ENCODE measurements at regions not wholly inside any gene's neighbourhood (a gene's known extent, or its start where the extent isn't known, plus 50 kb on each side); places are given as distances from the start of the nearest gene placed in this dataset.

DNA sequence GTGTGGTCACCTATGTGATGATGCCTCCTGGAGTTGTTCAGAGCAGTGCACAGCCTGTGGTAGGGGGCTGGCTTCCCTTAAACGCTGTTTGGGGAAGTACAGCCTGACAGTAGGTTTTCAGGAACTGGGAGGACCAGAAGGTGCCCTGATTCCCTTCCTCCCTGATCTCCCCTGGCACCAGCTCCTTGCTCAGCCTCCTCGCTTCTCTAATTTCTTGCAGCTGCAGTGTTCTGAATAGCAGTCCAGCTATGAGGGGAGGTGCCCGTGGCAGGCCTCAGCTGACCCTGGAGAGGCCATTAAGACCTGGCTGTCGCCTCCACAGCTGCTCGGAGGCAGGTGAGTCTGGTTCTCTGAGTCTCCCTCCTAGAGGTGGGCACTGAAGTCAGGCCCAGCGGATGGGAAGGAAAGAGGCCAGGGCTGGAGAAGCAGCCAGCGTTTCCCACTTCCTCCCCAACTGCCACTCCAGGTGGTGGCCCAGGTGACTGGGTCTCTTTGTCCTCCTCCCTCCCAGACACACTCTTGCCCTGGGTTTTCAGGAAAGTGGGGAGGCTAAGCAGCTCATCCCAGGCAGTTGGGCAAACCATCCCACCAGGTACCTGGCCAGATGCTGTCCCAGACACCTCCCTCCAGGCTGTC lies 52.0 kb upstream of the RPL11 start:
- DNase-seq (ENCODE audit: low spot score): no peak
- intact Hi-C loops (cut with DNase I): loop anchor here (5.0 kb wide), 1 partner anchor 142 kb away; no protein-coding TSS in a partner anchor

DNA sequence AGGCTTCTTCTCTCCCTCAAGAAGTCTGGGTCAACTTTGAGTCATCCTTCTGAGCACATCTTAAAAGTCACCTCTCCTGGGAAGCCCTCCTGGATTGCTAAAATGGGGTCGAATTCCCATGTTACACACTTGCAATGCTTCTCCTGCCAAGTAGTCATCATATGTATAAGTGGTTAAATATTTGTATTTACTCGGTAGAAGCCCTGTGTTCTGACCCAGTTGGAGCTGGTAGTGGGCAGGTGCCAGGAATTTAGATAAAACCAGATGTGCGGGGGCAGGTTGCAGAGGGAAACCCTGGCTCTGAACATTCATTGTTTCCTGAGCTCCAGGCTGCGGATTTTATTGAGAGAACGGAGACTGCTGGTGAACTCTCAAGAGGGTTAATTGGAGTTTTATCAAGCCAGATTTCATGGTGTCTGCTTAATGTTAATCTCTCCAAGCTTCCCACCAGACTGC lies 52.8 kb upstream of the RPL11 start:
- intact Hi-C loops (cut with DNase I): loop anchor here (5.0 kb wide), 1 partner anchor 142 kb away; no protein-coding TSS in a partner anchor
- no peak for DNase-seq (ENCODE audit: low spot score)

DNA sequence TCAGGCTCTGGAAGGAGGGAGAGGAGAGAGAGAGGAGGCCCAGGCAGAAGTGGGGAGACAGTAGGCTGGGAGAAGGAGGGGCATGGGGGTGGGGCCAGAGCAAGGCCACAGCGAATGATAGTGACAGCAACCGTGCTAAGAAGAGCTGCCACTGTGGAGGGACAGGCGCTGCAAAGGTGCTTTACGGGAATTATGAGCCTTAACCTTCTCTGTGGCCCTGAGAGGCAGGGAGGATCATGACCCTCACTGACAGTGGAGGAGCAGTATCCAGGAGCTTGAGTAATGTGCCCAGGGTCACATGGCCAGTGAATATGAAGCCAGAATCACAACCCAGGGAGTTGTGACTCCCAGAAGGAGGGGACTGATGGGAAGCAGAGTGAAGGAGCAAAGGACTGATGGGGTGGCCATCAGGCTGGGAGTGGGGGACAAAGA lies 53.4 kb upstream of the RPL11 start:
- DNase-seq (ENCODE audit: low spot score): no peak
- intact Hi-C loops (cut with DNase I): loop anchor here (5.0 kb wide), 1 partner anchor 141 kb away; no protein-coding TSS in a partner anchor

DNA sequence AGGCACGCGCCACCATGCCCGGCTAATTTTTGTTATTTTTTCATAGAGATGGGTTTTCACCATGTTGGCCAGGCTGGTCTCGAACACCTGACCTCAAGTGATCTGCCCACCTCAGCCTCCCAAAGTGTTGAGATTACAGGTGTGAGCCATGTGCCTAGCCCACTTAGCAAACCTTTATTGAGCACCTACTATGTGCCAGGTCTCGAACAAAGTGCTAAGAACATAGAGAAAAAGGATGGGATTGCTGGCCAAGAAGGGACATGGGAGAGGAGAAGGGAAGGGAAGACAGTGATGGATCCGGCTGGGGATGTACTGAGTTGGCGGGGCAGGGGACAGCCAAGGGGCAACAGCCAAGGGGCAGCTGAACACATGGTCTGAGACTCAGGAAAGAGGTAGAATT lies 55.6 kb upstream of the RPL11 start:
- DNase-seq (ENCODE audit: low spot score): no peak
- intact Hi-C loops (cut with DNase I): loop anchor here (5.0 kb wide), 1 partner anchor 139 kb away; no protein-coding TSS in a partner anchor

DNA sequence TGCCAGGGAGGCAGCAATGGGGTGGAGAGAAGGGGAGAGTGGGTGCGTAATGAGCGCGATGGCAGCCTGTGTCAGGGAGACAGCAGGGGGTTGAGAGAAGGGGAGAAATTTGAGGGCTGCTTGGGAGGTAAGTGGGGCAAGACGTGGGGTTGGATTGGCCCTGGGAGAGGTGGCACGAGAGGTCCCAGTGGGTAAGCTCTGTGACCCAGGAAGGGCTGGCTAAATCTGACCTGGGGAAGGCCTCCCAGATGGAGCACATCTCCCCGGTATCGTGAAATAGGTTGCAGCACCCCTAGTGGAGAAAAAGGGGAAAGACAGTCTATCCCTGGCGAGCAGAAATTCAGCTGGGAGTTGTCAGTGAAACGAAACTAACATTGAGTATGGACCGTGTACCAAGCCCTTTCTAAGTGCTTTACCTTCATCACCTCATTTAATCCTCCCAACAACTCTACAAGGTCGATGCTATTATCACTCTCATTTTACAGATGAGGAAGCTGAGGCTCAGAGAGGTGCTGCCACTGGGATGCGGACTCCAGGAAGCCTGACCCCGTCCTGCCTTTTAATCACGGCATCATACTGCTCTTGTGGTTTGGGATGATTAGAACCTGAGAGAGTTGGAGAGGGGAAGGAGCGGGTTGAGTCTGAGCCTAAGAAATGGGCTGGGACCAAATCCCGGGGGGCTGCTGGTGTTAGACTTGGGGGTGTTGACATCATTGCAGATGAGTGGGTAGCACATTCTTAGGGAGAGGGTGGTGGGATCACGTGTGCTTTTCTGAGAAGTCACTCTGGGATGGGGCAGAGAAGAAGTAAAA lies 56.6 kb upstream of the RPL11 start:
- DNase-seq (ENCODE audit: low spot score): no peak
- intact Hi-C loops (cut with DNase I): loop anchor here (5.0 kb wide), 2 partner anchors 43 to 138 kb away; no protein-coding TSS in a partner anchor

DNA sequence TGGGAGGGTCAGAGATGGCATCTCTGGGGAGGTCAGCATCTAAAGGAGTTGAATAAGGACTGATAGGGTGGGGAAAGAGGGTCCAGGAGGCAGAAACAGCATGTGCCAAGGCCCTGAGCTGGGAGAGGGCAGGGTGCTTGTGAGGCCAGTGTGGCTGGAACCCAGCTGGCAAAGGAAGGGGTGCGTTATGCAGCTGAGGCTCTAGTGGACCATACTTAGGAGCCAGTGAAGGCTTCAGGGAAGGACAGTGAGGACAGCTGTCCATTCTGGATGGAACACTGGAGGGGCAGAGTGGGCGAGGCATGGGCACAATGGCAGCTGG lies 57.1 kb upstream of the RPL11 start:
- DNase-seq (ENCODE audit: low spot score): no peak
- intact Hi-C loops (cut with DNase I): loop anchor here (5.0 kb wide), 1 partner anchor 42 kb away; no protein-coding TSS in a partner anchor

DNA sequence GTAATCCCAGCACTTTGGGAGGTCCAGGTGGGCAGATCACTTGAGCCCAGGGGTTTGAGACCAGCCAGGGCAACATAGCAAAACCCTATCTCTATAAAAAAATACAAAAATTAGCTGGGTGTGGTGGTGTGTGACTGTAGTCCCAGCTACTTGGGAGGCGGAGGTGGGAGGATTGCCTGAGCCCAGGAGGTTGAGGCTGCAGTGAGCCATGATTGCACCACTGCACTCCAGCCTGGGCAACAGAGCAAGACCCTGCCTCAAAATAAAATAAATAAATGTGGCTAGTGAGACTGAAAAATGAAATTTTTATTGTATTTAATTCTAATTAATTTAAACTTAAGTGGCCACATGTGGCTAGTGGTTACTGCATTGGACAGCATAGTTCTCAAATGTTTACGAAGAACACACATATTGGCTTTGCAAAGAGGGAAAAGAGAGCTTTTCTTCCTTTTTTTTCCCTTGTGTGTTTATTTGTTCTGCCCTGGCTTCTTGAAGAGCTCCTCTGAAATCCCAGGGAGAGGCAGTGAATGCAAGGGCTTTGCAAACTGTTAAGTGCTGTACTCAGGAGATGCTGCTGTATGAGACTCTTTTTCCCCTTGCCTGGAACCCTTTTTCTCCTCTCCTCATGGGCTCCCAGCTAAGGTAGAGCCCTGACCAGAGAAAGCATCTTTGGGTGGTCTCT lies 59.0 kb upstream of the RPL11 start:
- no peak for DNase-seq (ENCODE audit: low spot score)
- intact Hi-C loops (cut with DNase I): loop anchor here (5.0 kb wide), 1 partner anchor 40 kb away; no protein-coding TSS in a partner anchor

DNA sequence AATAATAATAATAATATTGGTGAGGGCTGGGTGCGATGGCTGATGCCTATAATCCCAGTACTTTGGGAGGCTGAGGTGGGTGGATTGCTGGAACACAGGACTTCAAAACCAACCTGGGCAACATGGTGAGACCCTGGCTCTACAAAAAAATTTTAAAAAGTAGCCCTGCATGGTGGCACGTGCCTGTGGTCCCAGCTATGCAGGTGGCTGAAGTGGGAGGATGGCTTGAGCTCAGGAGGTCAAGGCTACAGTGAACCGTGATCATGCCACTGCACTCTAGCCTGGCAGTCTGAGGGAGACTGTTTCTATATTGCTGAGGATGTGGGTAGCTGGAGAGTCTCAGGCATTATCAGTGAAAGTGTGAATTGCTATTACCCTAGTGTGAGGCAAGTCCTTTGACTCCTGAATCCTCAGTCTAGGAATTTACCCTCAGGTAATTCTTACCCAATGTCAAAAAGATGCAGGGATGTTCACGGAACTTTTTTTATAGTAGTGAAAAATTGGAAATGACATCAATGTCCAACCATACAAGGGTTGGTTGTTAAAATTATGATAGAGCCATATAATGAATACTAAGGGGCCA lies 61.8 kb upstream of the RPL11 start:
- DNase-seq (ENCODE audit: low spot score): no peak
- intact Hi-C loops (cut with DNase I): loop anchor here (5.0 kb wide), 1 partner anchor 37 kb away; no protein-coding TSS in a partner anchor

DNA sequence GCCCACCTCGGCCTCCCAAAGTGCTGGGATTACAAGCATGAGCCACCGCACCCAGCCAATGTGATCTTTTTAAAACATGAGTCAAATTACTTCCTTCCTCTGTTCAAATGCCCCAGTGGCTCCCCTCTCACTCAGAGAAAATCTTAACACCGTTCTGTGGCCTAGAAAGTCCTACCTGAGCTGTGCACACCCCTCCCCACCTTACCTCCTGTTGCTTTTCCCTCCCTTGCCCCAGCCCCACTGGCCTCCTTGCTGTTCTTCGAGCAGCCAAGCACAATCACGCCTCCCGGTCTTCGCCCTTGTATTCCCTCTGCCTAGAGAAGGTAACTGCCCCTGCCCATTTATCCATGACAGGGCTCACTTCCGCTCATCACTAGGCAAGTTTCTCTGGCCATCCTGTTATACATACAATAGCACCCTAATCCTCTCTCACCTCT lies 62.6 kb upstream of the RPL11 start:
- intact Hi-C loops (cut with DNase I): no loop called here
- no peak for DNase-seq (ENCODE audit: low spot score)

DNA sequence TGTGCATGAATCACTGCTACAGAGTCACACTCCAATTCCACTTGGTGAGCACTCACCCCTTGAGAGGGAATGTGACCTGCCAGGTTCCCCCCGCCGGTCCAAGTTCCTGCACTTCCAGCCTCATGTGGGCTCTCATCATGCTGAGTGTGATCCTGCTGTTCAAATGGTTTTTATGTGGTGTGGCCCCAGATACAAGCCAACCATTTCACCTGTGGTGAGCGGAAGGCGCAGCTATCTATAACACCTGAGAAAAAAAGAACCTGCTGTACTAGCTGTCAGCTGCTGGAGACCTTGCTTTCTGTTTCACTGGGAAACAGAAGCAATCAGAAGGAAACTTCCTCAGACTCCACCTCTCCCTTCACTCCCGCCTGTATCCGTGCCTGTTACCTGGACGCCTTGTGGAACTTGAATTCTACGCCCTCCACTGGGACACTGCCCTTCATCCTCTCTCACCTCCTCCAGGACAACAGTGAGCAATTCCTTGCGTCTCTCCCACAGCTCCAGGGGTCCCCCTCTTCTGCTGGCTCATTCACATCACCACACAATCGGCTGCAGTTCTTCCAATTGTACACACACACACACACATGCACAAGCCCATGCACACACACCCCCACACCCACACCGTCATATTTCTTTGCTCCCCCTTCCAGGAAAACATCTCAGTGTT lies 64.4 kb upstream of the RPL11 start:
- DNase-seq (ENCODE audit: low spot score): no peak

DNA sequence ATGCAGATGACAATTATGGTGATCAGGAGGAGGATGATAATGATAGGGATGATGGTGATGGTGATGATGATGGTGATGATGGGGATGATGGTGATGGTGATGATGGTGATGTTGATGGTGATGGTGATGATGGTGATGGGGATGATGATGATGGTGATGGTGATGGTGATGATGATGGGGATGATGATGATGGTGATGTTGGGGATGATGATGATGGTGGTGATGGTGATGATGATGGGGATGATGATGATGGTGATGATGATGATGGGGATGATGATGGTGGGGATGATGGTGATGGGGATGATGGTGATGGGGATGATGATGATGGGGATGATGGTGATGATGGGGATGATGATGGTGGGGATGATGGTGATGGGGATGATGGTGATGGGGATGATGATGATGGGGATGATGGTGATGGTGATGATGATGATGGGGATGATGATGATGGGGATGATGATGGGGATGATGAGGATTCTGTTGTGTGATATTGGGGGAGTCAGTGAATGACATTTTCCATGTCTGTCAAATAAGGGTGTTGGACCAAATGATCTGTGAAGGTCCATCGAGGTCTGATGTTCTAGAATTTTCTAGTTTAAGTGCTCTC lies 65.6 kb upstream of the RPL11 start:
- DNase-seq (ENCODE audit: low spot score): no peak
- intact Hi-C loops (cut with DNase I): no loop called here

More for the DNA sequence above, 64.4 kb upstream of the RPL11 start:
- intact Hi-C loops (cut with DNase I): no loop called here

DNA sequence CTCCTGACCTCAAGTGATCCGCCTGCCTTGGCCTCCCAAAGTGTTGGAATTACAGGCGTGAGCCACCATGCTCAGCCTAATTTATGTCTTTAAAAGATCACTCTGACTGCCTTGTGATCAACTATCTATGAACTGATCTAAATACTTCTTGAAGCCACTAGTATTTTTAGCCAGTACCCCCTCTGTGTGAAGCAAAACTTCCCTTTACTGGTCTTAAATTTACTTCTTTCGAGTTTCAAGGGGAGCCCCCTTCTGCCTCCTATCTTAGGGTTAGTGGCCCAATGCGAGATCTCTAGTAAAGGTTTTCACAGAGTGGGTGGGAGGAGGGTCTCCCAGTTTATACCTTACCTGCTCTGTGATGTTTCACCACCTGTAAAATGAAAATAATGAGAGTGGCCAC lies 66.1 kb upstream of the RPL11 start:
- no peak for DNase-seq (ENCODE audit: low spot score)
- intact Hi-C loops (cut with DNase I): no loop called here

DNA sequence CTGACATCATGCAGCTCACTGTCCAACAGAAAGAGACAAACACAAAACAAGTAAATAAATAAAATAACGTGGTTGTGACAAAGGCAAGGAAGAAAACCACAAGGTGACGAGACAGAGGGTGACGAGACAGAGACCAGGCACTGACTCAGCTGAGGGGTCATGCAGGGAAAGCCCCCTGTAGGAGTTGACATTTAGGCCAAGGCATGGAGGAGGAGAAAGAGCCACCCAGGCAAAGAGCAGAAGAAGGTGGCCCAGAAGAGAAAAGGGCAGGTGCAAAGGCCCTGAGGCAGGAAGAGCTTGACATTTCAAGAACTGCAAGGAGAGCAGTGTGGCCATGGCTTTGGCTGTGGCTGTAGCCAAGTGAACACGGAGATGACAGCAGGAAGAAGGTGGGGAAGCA lies 65.1 kb upstream of the ID3 start:
- DNase-seq (ENCODE audit: low spot score): no peak
- intact Hi-C loops (cut with DNase I): no loop called here

DNA sequence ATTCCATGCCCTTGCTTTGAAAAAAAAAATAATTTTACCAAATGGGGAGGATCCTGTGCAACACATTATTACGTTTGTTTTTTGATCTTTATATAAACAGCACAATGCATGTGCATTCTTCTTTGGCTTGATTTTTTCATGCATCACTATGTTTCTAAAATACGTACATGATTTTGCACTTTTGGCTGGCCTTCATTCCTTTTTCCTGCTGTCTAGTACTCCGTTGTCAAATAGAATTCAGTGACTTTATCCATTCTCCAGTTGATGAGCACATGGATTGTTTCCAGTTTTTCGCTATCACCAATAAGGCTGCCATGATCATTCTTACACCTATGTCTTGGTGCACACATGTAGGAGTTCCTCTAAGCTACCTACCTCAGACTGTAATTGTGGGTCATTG lies 63.0 kb upstream of the ID3 start:
- intact Hi-C loops (cut with DNase I): no loop called here
- DNase-seq (ENCODE audit: low spot score): no peak

DNA sequence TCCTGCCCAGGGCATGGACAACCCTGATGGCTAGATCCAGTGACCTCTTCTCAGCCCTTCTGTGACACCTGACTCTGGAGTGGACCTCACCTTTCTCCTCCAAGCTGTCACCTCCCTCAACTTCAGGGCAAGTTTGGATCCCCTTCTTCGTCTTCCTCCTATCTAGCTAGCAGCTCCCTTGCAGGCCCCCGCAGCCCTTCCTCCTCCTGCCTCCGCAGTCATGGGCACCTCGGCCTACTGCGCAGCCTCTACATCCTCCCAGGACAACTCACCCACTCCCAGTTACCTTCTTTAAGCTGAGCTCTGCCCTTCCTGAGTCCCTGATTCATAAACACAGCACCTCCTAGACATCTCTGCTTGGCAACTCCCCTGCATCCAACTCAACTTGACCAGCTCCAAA lies 61.3 kb upstream of the ID3 start:
- intact Hi-C loops (cut with DNase I): no loop called here

DNA sequence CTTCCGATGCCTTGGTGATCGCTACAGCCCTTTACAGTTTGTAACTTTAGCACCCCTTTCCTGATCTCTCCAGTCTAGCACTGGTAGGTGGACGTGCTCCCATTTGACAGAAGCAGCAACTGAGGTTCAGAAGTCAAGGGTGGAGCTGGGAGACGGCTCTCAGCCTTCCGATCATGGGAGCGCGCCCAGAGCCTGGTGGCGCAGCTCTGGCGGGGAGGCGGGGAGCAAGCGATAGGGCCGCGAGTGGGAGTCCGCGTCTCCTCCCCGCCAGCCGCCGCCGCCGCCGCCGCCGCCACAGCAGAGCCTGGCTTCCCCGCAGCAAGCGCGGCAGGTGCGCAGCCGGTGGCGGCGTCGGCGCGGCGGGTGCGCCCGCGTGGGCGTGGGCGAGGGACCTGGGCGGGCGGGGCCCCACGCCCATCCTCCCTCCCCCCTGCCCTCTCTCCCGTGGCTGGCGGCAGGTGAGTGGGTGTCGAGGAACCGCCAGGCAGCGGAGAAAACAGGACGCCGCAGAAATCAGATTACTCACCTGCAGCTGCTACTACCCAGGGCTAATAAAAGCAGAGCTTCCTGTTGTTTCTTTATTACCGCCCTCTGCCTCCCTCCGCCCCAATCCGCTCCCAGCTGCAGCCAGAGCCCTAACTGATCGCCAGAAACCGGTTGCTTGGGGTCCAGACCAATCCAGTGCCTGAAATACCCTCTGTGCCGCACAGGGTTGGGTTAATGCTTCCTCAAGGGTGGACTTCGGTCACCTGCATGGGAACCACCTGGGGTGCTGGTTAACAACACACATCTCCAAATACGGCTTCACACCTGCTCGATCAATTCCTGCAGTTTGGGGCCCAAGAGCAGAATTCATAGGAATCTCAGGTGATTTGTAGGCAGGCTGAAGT lies 60.2 kb upstream of the ID3 start:
- no peak for DNase-seq (ENCODE audit: low spot score)
- intact Hi-C loops (cut with DNase I): no loop called here

More for the DNA sequence above, 61.3 kb upstream of the ID3 start:
- DNase-seq (ENCODE audit: low spot score): no peak

DNA sequence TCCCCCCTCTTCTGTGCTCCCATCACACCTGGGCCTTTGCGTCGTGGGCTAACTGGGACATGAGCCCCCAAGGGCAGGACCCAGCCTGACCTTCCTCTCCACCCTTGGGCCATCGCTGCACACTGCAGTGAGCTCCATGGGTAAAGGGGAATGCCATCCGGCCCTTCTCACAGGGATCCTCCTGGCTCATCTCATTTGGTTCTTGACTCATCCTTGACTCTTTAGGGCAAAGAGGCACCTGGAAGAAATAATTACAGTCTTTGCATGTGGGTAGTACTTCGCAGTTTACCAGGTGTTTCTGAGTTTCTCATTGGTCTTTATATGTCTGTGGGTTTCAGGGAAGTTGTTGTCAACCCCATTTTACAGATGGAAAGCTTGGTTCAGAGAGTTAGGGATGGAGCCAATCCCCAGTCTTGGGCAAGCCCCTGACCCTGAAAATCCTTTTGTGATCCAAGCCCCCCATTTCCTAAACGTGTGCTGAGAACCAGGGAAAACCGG lies 59.3 kb upstream of the ID3 start:
- DNase-seq (ENCODE audit: low spot score): no peak
- intact Hi-C loops (cut with DNase I): no loop called here

DNA sequence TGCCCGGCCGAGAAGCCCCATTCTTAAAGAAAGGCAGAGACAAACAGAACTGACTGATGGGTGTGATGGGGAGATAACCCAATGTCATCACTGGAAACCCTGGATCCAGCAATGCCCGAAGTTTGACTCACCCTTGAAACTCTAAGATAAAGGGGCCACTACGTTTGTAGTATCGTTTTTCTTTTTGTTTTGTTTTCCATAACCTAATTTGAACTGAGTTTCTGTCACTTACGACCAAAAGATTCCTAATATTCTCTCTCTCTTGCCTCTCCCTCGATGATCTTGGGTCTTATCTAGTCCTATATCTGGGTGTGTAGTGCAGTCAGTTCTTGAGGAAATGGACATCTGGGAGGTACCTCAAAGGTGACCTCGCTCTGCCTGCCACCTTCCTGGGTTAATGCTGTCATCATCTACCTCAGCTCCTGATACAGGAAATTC lies 57.8 kb upstream of the ID3 start:
- intact Hi-C loops (cut with DNase I): no loop called here
- no peak for DNase-seq (ENCODE audit: low spot score)
